D721Med (cell line): ENCODE measurements at regions not wholly inside any gene's neighbourhood (a gene's known extent, or its start where the extent isn't known, plus 50 kb on each side); places are given as distances from the start of the nearest gene placed in this dataset.
"Not testable (repeated sequence)": the region's sequence is repeated elsewhere in the genome, so short reads cannot be mapped to it uniquely, and the experiment has no call there.

Experiments
- DNase-seq: peaks from one replicate; pipeline ENCODE4 v3.0.0; 2011; ENCODE audit warnings: low spot score; ENCODE audit not compliant: insufficient read length
- FAIRE-seq: peaks from 2 replicates; lab custom pipeline; 2011; peaks lifted over from hg19 to GRCh38; lab: Jason Lieb, UNC
- CTCF ChIP-seq: IDR thresholded peaks from 2 replicates; pipeline ENCODE4 v1.5.1; 2012; ENCODE audit warnings: mild to moderate bottlenecking, control low read depth; ENCODE audit not compliant: insufficient read depth; ENCODE audit errors: missing control alignments

GRCh38 chr7:55688684-55689681 lies 116.7 kb upstream of the VOPP1 start:
- DNase-seq, FAIRE-seq: not testable (repeated sequence)

GRCh38 chr7:55688261-55688660 lies 116.0 kb upstream of the VOPP1 start:
- not testable (repeated sequence) for DNase-seq, FAIRE-seq

GRCh38 chr7:55687252-55687651 lies 115.0 kb upstream of the VOPP1 start:
- not testable (repeated sequence) for FAIRE-seq

GRCh38 chr7:55686771-55687170 lies 114.5 kb upstream of the VOPP1 start:
- not testable (repeated sequence) for FAIRE-seq

More at GRCh38 chr7:55687252-55687651, 115.0 kb upstream of the VOPP1 start:
- not testable (repeated sequence) for DNase-seq

GRCh38 chr7:55683501-55683900 lies 111.2 kb upstream of the VOPP1 start:
- DNase-seq, FAIRE-seq: not testable (repeated sequence)

More at GRCh38 chr7:55686771-55687170, 114.5 kb upstream of the VOPP1 start:
- DNase-seq, result not testable (repeated sequence)

- not testable (repeated sequence) for DNase-seq, FAIRE-seq
These were observed 103.3 kb upstream of the VOPP1 start for GRCh38 chr7:55675589-55675988.

GRCh38 chr7:55673525-55673924 lies 101.2 kb upstream of the VOPP1 start:
- not testable (repeated sequence) for FAIRE-seq

GRCh38 chr7:55672084-55672483 lies 99.8 kb upstream of the VOPP1 start:
- FAIRE-seq, DNase-seq: not testable (repeated sequence)

More at GRCh38 chr7:55673525-55673924, 101.2 kb upstream of the VOPP1 start:
- not testable (repeated sequence) for DNase-seq

GRCh38 chr7:55657654-55658053 lies 85.4 kb upstream of the VOPP1 start:
- FAIRE-seq (no peak), DNase-seq (no peak)
- TF ChIP-seq CTCF, result no peak

GRCh38 chr7:55651057-55651456 lies 78.8 kb upstream of the VOPP1 start:
- no peak for DNase-seq
- no peak for TF ChIP-seq CTCF
- FAIRE-seq, result no peak

GRCh38 chr7:55649238-55649637 lies 76.9 kb upstream of the VOPP1 start:
- TF ChIP-seq CTCF, result no peak
- FAIRE-seq, result no peak
- DNase-seq, result no peak
